ENCODE measurements at regions not wholly inside any gene's neighbourhood (a gene's known extent, or its start where the extent isn't known, plus 50 kb on each side); places are given as distances from the start of the nearest gene placed in this dataset.

DNA sequence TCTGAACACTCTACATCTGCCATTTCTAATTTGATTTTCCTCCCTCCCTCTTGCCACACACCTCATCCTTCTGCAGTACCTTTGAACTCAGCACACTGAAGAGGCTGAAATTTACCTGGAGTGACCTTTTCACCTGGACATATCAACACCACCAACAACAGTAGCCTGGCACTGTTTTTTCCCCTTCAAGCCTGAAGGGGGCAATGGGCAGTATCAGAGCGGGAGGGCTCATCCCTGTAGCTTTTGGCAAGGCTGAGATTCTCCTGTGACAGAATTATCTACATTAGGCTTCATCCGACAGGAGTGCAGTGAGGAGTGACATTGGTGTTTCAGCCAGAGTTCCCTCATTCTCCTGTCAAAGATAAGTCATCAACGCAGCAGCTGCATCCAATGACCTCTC lies 312.8 kb upstream of the SPTLC3 start:
- no peak for TF ChIP-seq SUZ12 (IDR thresholded peaks at IDR 0.05)
- TF ChIP-seq ZNF384 (IDR thresholded peaks at IDR 0.05) = no peak
- TF ChIP-seq SP1 (IDR thresholded peaks at IDR 0.05) = no peak
- no peak for TF ChIP-seq TARDBP (IDR thresholded peaks at IDR 0.05)
- no peak for TF ChIP-seq ARNT (IDR thresholded peaks at IDR 0.05)
- no peak for TF ChIP-seq FOXA1 (IDR thresholded peaks at IDR 0.05)
- no peak for TF ChIP-seq BHLHE40 (IDR thresholded peaks at IDR 0.05; ENCODE audit: borderline replicate concordance)
- TF ChIP-seq HDGF (IDR thresholded peaks at IDR 0.05; ENCODE audit: borderline replicate concordance) = no peak
- no peak for TF ChIP-seq LEF1 (IDR thresholded peaks at IDR 0.05; ENCODE audit: borderline replicate concordance)
- no peak for TF ChIP-seq NFRKB (IDR thresholded peaks at IDR 0.05)
- TF ChIP-seq FOXM1 (IDR thresholded peaks at IDR 0.05; ENCODE audit: borderline replicate concordance) = no peak
- TF ChIP-seq, protein P1, sequence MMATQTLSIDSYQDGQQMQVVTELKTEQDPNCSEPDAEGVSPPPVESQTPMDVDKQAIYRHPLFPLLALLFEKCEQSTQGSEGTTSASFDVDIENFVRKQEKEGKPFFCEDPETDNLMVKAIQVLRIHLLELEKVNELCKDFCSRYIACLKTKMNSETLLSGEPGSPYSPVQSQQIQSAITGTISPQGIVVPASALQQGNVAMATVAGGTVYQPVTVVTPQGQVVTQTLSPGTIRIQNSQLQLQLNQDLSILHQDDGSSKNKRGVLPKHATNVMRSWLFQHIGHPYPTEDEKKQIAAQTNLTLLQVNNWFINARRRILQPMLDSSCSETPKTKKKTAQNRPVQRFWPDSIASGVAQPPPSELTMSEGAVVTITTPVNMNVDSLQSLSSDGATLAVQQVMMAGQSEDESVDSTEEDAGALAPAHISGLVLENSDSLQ (IDR thresholded peaks at IDR 0.05) = no peak
- no peak for TF ChIP-seq ELF4 (IDR thresholded peaks at IDR 0.05)
- TF ChIP-seq L3MBTL2 (conservative IDR thresholded peaks at IDR 0.05) = no peak

Measured in HEK293T (cell line).